Naive thymus-derived CD4-positive, alpha-beta T cell (primary cell): ENCODE measurements at regions not wholly inside any gene's neighbourhood (a gene's known extent, or its start where the extent isn't known, plus 50 kb on each side); places are given as distances from the start of the nearest gene placed in this dataset.

Experiments used
- ATAC-seq: fragments of 150-1000 bp; cut with Tn5 transposase; 2 replicates; pipeline ENCODE4 v1.10.0; 2021; ENCODE audit warnings: mild to moderate bottlenecking, moderate library complexity
- CTCF ChIA-PET: fragments of 350-600 bp; sonication (Branson Sonifier 250); formaldehyde crosslinking; loops from one replicate; lab custom pipeline; 2021; ENCODE audit warnings: antibody characterized with exemption; lab: Charles Lee
- POLR2A ChIA-PET: fragments of 350-600 bp; sonication (Branson Sonifier 250); formaldehyde crosslinking; loops from one replicate; lab custom pipeline; 2021; ENCODE audit warnings: antibody characterized with exemption, inconsistent platforms; lab: Charles Lee
- DNase-seq, 9 donors: peaks; one replicate each; pipeline versions ENCODE4 v3.0.0 to v3.0.0-alpha.2; 2020 to 2022; ENCODE audit warnings: mixed read lengths in 1 of 9
- H3K27ac ChIP-seq: one replicate; pipeline ENCODE4 v1.7.0; 2013; ENCODE audit warnings: mild to moderate bottlenecking, low read depth, low read length, moderate library complexity
- H3K27me3 ChIP-seq, 2 donors: one replicate each; pipeline ENCODE4 v1.7.0; 2013; ENCODE audit warnings: low read length in 2 of 2, mild to moderate bottlenecking in 2 of 2, moderate library complexity in 2 of 2; ENCODE audit not compliant: control insufficient read depth in 2 of 2, insufficient read depth in 2 of 2
- H3K36me3 ChIP-seq, 3 experiments: 1 replicate in 2 of 3; 2 replicates in 1 of 3; pipeline ENCODE4 v1.7.0; 2013; ENCODE audit warnings: low read length in 3 of 3, mild to moderate bottlenecking in 3 of 3, moderate library complexity in 1 of 3; ENCODE audit not compliant: insufficient read depth in 3 of 3, control insufficient read depth in 2 of 3
- H3K4me1 ChIP-seq, 2 donors: one replicate each; pipeline ENCODE4 v1.7.0; 2013; ENCODE audit warnings: low read length in 2 of 2, mild to moderate bottlenecking in 2 of 2, moderate library complexity in 1 of 2; ENCODE audit not compliant: control insufficient read depth in 2 of 2, insufficient read depth in 2 of 2
- H3K4me3 ChIP-seq: 2 replicates; pipeline ENCODE4 v1.7.0; 2013; ENCODE audit warnings: mild to moderate bottlenecking, low read length
- H3K9me3 ChIP-seq, 3 experiments: 1 replicate in 2 of 3; 2 replicates in 1 of 3; pipeline ENCODE4 v1.7.0; 2013; ENCODE audit warnings: low read length in 3 of 3; ENCODE audit not compliant: control insufficient read depth in 2 of 3
- H3K27ac Mint-ChIP-seq, 9 donors: one replicate each; pipeline ENCODE4 v1.8.0; 2020 to 2022; ENCODE audit warnings: mixed read lengths in 9 of 9, mild to moderate bottlenecking in 8 of 9, moderate library complexity in 5 of 9, inconsistent platforms in 2 of 9
- H3K27me3 Mint-ChIP-seq, 5 donors: one replicate each; pipeline ENCODE4 v1.8.0; 2021 to 2022; ENCODE audit warnings: mixed read lengths in 5 of 5, mild to moderate bottlenecking in 1 of 5
- H3K36me3 Mint-ChIP-seq, 5 donors: one replicate each; pipeline ENCODE4 v1.8.0; 2020 to 2022; ENCODE audit warnings: mixed read lengths in 5 of 5, mild to moderate bottlenecking in 3 of 5, inconsistent platforms in 1 of 5
- H3K4me1 Mint-ChIP-seq, 7 donors: one replicate each; pipeline ENCODE4 v1.8.0; 2020 to 2022; ENCODE audit warnings: mixed read lengths in 7 of 7, mild to moderate bottlenecking in 3 of 7, inconsistent platforms in 1 of 7
- H3K4me3 Mint-ChIP-seq, 10 donors: one replicate each; pipeline ENCODE4 v1.8.0; 2020 to 2022; ENCODE audit warnings: mild to moderate bottlenecking in 10 of 10, mixed read lengths in 10 of 10, moderate library complexity in 6 of 10, inconsistent platforms in 2 of 10
- H3K9me3 Mint-ChIP-seq, 11 donors: one replicate each; pipeline ENCODE4 v1.8.0; 2020 to 2022; ENCODE audit warnings: mixed read lengths in 11 of 11, mild to moderate bottlenecking in 4 of 11, inconsistent platforms in 1 of 11, moderate library complexity in 1 of 11
- intact Hi-C, 2 donors: fragments of 100-400 bp; cut with micrococcal nuclease; formaldehyde crosslinking; loops; one replicate each; pipeline ENCODE4 v1.15.1; 2023

DNA sequence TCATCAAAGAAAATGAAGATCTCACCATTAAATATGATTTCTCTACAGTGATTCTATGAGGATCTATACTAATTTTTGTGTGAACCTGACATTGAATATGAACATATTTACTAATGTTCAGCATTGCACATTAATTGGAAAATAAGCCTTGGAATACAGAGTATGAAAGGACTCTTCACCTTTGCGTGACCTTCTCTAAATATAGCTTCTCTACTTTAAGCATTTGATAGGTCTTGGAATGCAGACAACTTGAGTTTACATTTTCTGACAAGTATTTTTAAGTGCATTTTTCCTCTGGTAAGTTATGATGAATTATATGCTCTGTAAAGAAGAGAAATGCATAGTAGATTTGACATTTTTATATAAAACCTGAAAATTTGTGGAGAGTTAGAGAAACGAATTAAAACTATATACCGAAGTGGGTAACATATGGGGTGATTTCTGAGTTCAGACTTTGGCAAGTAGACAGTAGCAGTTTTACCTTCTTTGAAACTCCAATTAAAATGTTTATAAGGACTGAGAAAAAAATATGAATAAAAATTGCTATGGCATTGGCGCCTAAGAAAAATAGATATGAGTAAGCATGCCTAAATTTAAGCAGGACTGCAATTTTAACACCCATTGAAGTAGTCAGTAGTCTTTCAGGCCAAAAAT, 371.9 kb downstream of the GABRG1 start:
- no peaks in the 10 kb centered on the region for H3K36me3 ChIP-seq
- no peak for ATAC-seq
- no peaks in the 10 kb centered on the region for H3K36me3 Mint-ChIP-seq
- H3K9me3 Mint-ChIP-seq = peaks cover 0 to 8% (median 0%) of the 10 kb centered on the region in 11 donors
- no peaks in the 10 kb centered on the region for H3K27me3 ChIP-seq
- no peak overlapping the region for H3K4me3 ChIP-seq
- H3K4me1 ChIP-seq = no peaks in the 10 kb centered on the region
- POLR2A ChIA-PET = no interaction called here
- H3K4me1 Mint-ChIP-seq = no peaks in the 10 kb centered on the region
- intact Hi-C loops = no loop called here
- no peak overlapping the region for H3K4me3 Mint-ChIP-seq
- H3K9me3 ChIP-seq = no peaks in the 10 kb centered on the region
- DNase-seq = no peak
- H3K27ac ChIP-seq = no peak overlapping the region
- CTCF ChIA-PET = no interaction called here
- no peak overlapping the region for H3K27ac Mint-ChIP-seq
- no peaks in the 10 kb centered on the region for H3K27me3 Mint-ChIP-seq

GRCh38 chr4:45750721-45751120, 373.1 kb downstream of the GABRG1 start:
- Mint-ChIP-seq H3K4me3 (no peak overlapping the region), H3K4me1 (no peaks in the 10 kb centered on the region), H3K27ac (no peak overlapping the region), H3K36me3 (no peaks in the 10 kb centered on the region), H3K27me3 (no peaks in the 10 kb centered on the region), H3K9me3 (peaks cover 0 to 8% (median 0%) of the 10 kb centered on the region in 11 donors)
- Histone ChIP-seq H3K4me1 (no peaks in the 10 kb centered on the region), H3K27me3 (no peaks in the 10 kb centered on the region), H3K36me3 (no peaks in the 10 kb centered on the region), H3K9me3 (no peaks in the 10 kb centered on the region), H3K27ac (no peak overlapping the region), H3K4me3 (no peak overlapping the region)
- ChIA-PET POLR2A (no interaction called here), CTCF (no interaction called here)
- ATAC-seq = no peak
- intact Hi-C loops = no loop called here
- DNase-seq = no peak

GRCh38 chr4:45745741-45746140, 378.1 kb downstream of the GABRG1 start:
- POLR2A ChIA-PET = no interaction called here
- Histone ChIP-seq H3K27ac (no peak overlapping the region), H3K9me3 (peaks cover 0 to 8% (median 0%) of the 10 kb centered on the region in 3 experiments), H3K4me1 (no peaks in the 10 kb centered on the region), H3K36me3 (no peaks in the 10 kb centered on the region), H3K4me3 (no peak overlapping the region), H3K27me3 (no peaks in the 10 kb centered on the region)
- Mint-ChIP-seq H3K9me3 (peaks cover 2 to 17% (median 7%) of the 10 kb centered on the region in 11 donors), H3K36me3 (peaks cover 0 to 3% (median 0%) of the 10 kb centered on the region in 5 donors), H3K4me1 (no peaks in the 10 kb centered on the region), H3K4me3 (no peak overlapping the region), H3K27ac (no peak overlapping the region), H3K27me3 (no peaks in the 10 kb centered on the region)
- intact Hi-C loops = no loop called here
- no peak for ATAC-seq
- DNase-seq = no peak
- CTCF ChIA-PET = no interaction called here

DNA sequence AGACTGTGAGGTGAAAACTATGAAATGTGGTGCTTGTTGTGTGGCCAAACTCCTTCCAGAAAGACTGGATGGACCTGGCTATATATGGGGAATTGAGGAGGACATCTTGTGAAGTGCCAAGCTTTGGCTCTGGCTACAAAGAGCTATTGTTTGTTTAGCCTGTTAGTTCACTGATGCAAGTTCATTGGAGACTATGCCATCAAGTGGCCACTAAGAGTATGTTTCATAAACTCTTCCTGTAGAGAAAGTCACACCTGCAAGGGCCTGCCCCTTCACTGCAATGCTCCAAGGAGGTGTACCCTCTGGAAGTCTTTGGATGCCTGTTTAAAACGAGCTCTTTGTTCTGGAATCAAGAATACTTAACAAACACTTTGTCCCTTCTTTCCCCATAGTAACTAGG, 382.0 kb downstream of the GABRG1 start:
- DNase-seq = no peak
- H3K36me3 ChIP-seq = no peaks in the 10 kb centered on the region
- no peak overlapping the region for H3K4me3 ChIP-seq
- intact Hi-C loops = no loop called here
- H3K27me3 ChIP-seq = no peaks in the 10 kb centered on the region
- Mint-ChIP-seq H3K9me3 (peaks cover 2 to 23% (median 13%) of the 10 kb centered on the region in 11 donors), H3K36me3 (peaks cover 0 to 3% (median 0%) of the 10 kb centered on the region in 5 donors), H3K4me1 (no peaks in the 10 kb centered on the region), H3K27ac (no peak overlapping the region), H3K27me3 (no peaks in the 10 kb centered on the region), H3K4me3 (no peak overlapping the region)
- peaks cover 0 to 8% (median 0%) of the 10 kb centered on the region in 3 experiments for H3K9me3 ChIP-seq
- no peaks in the 10 kb centered on the region for H3K4me1 ChIP-seq
- ChIA-PET POLR2A (no interaction called here), CTCF (no interaction called here)
- H3K27ac ChIP-seq = no peak overlapping the region
- ATAC-seq = no peak

DNA sequence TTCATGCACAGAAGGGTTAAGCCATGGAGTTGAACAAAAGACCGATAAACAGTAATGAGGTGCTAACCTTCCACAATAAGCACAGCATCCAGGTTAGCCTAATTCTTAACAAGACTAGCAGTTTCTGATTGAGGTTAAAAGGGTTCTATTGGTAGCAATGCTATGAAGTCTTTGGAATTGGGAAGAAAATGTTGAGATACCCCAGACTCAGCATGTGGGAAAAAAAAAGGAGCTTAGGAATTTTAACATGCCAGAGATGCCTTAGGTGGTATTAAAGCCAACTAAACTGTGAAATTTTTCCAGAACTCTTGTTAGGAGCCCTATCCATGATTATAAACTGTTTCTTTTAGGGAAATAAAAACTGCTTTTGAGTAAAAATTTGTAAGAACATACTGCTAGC, 391.7 kb downstream of the GABRG1 start:
- H3K27me3 ChIP-seq = no peaks in the 10 kb centered on the region
- ATAC-seq = no peak
- CTCF ChIA-PET = no interaction called here
- no peak overlapping the region for H3K27ac ChIP-seq
- POLR2A ChIA-PET = no interaction called here
- Mint-ChIP-seq H3K36me3 (no peaks in the 10 kb centered on the region), H3K4me1 (no peaks in the 10 kb centered on the region), H3K9me3 (peaks cover 0 to 29% (median 6%) of the 10 kb centered on the region in 11 donors), H3K27me3 (no peaks in the 10 kb centered on the region), H3K27ac (no peak overlapping the region), H3K4me3 (no peak overlapping the region)
- no peaks in the 10 kb centered on the region for H3K36me3 ChIP-seq
- DNase-seq = no peak
- intact Hi-C loops = no loop called here
- no peak overlapping the region for H3K4me3 ChIP-seq
- H3K4me1 ChIP-seq = no peaks in the 10 kb centered on the region
- no peaks in the 10 kb centered on the region for H3K9me3 ChIP-seq

GRCh38 chr4:45716093-45716492, 407.8 kb downstream of the GABRG1 start:
- no peaks in the 10 kb centered on the region for H3K36me3 ChIP-seq
- Mint-ChIP-seq H3K36me3 (no peaks in the 10 kb centered on the region), H3K27me3 (no peaks in the 10 kb centered on the region), H3K4me3 (no peak overlapping the region), H3K27ac (no peak overlapping the region), H3K4me1 (no peaks in the 10 kb centered on the region), H3K9me3 (peaks cover 0 to 48% (median 13%) of the 10 kb centered on the region in 11 donors)
- ChIA-PET CTCF (no interaction called here), POLR2A (no interaction called here)
- no peaks in the 10 kb centered on the region for H3K9me3 ChIP-seq
- no peak overlapping the region for H3K4me3 ChIP-seq
- intact Hi-C loops = no loop called here
- no peak overlapping the region for H3K27ac ChIP-seq
- no peak for ATAC-seq
- H3K4me1 ChIP-seq = no peaks in the 10 kb centered on the region
- DNase-seq = no peak
- H3K27me3 ChIP-seq = no peaks in the 10 kb centered on the region

DNA sequence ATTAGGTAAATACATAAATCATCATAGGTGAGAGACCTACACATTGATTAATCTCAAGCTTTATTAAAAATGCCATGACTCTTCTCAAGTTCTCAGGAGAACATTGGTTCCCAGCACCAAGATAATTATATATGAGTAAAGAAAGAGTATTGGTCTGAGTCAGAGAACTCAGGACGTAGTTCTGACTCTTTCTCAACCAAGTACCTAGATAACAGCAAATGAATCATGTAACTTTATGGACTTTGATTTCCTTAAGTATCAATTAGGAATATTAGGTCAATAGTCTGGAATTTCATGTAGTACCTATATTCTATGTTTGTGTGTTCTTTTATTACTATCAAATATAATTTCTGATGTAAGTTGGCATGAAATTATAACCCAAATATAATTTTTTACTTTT, 409.9 kb downstream of the GABRG1 start:
- Histone ChIP-seq H3K27me3 (no peaks in the 10 kb centered on the region), H3K36me3 (no peaks in the 10 kb centered on the region), H3K4me3 (no peak overlapping the region), H3K27ac (no peak overlapping the region), H3K9me3 (no peaks in the 10 kb centered on the region), H3K4me1 (no peaks in the 10 kb centered on the region)
- POLR2A ChIA-PET = no interaction called here
- H3K4me3 Mint-ChIP-seq = no peak overlapping the region
- H3K27ac Mint-ChIP-seq = no peak overlapping the region
- CTCF ChIA-PET = no interaction called here
- no peaks in the 10 kb centered on the region for H3K4me1 Mint-ChIP-seq
- intact Hi-C loops = no loop called here
- peaks cover 0 to 37% (median 10%) of the 10 kb centered on the region in 11 donors for H3K9me3 Mint-ChIP-seq
- no peaks in the 10 kb centered on the region for H3K27me3 Mint-ChIP-seq
- no peak for DNase-seq
- no peaks in the 10 kb centered on the region for H3K36me3 Mint-ChIP-seq
- no peak for ATAC-seq
